Spleen (tissue), 11 donors: ENCODE measurements at regions not wholly inside any gene's neighbourhood (a gene's known extent, or its start where the extent isn't known, plus 50 kb on each side); places are given as distances from the start of the nearest gene placed in this dataset.

ENCODE experiments used
- DNase-seq: peaks from one replicate; pipeline ENCODE4 v3.0.0-alpha.2; 2020
- H3K27ac ChIP-seq, 8 donors: fragments of 200-600 bp; sonication (generic) in 7 of 8; 1 replicate in 4 of 8; 2 replicates in 4 of 8; pipeline versions ENCODE4 v1.5.0 to v1.8.0; 2016 to 2021; ENCODE audit warnings: inconsistent platforms in 4 of 8, mild to moderate bottlenecking in 4 of 8, moderate library complexity in 1 of 8
- H3K27me3 ChIP-seq, 7 donors: fragments of 200-600 bp; sonication (generic) in 6 of 7; replicated peaks in 1 of 7; 1 replicate in 4 of 7; 2 replicates in 3 of 7; pipeline versions ENCODE4 v1.5.0 to v1.8.0; 2016 to 2021; ENCODE audit warnings: inconsistent platforms in 3 of 7, mild to moderate bottlenecking in 1 of 7
- H3K36me3 ChIP-seq, 6 donors: fragments of 200-600 bp; sonication (generic) in 5 of 6; 1 replicate in 4 of 6; 2 replicates in 2 of 6; pipeline versions ENCODE4 v1.5.0 to v1.8.0; 2016 to 2021; ENCODE audit warnings: inconsistent platforms in 2 of 6
- H3K4me1 ChIP-seq, 6 donors: fragments of 200-600 bp; sonication (generic) in 5 of 6; 1 replicate in 3 of 6; 2 replicates in 3 of 6; pipeline versions ENCODE4 v1.5.0 to v1.8.0; 2016 to 2021; ENCODE audit warnings: inconsistent platforms in 3 of 6
- H3K4me3 ChIP-seq, 8 donors: fragments of 200-600 bp; sonication (generic) in 7 of 8; 1 replicate in 4 of 8; 2 replicates in 4 of 8; pipeline versions ENCODE4 v1.5.0 to v1.8.0; 2016 to 2021; ENCODE audit warnings: inconsistent platforms in 4 of 8, mild to moderate bottlenecking in 4 of 8, moderate library complexity in 2 of 8
- H3K9me3 ChIP-seq, 8 donors: fragments of 200-600 bp; sonication (generic) in 7 of 8; 1 replicate in 4 of 8; 2 replicates in 4 of 8; pipeline versions ENCODE4 v1.5.0 to v1.8.0; 2016 to 2021; ENCODE audit warnings: inconsistent platforms in 4 of 8
- POLR2A ChIP-seq, 3 donors: fragments of 450-650 bp; IDR thresholded peaks; one replicate each; pipeline ENCODE4 v1.5.1; 2017; ENCODE audit warnings: antibody characterized with exemption in 3 of 3, mild to moderate bottlenecking in 1 of 3
- POLR2AphosphoS5 ChIP-seq, 3 donors: sonication (generic); formaldehyde crosslinking; IDR thresholded peaks; one replicate each; pipeline ENCODE4 v1.5.1; 2017; ENCODE audit warnings: antibody characterized with exemption in 3 of 3
- WGBS, 5 donors: extraction: QIAGEN DNeasy Blood & Tissue Kit in 3 of 5; methylation state at CpG; one replicate each; pipeline versions ENCODE4 v1.1.5 to v1.1.7; 2013 to 2018; 5-methylcytosine and 5-hydroxymethylcytosine counted together
- intact Hi-C: fragments of 100-400 bp; cut with DNase I; formaldehyde crosslinking; loops from one replicate; pipeline ENCODE4 v1.15.0; 2023; ENCODE audit warnings: low total_unique reads
- TF ChIP-seq, protein P1 (sequence below), 11 experiments: fragments of 200-600 bp in 7 of 11; fragments of 450-650 bp in 4 of 11; sonication (generic) in 4 of 11; IDR thresholded peaks in 8 of 11; conservative IDR thresholded peaks in 3 of 11; 1 replicate in 7 of 11; 2 replicates in 4 of 11; pipeline versions ENCODE4 v1.4.0 to v1.8.0; 2016 to 2021; ENCODE audit warnings: antibody characterized with exemption in 11 of 11, inconsistent platforms in 4 of 11, mild to moderate bottlenecking in 1 of 11
- donor health status: healthy with polysubstance abuse.
- donor health status: DM: no; HTN: no; CAD: no; lungs with moderate emphysema.
- donor health status: DM: no; HTN: no; CAD: no.
- donor health status: Bipolar disorder and iron deficiency.
- donor health status: healthy.
- donor health status: DM: no; HTN: no; CAD: no.
- donor health status: DM: yes; HTN: yes; CAD: no.

DNA sequence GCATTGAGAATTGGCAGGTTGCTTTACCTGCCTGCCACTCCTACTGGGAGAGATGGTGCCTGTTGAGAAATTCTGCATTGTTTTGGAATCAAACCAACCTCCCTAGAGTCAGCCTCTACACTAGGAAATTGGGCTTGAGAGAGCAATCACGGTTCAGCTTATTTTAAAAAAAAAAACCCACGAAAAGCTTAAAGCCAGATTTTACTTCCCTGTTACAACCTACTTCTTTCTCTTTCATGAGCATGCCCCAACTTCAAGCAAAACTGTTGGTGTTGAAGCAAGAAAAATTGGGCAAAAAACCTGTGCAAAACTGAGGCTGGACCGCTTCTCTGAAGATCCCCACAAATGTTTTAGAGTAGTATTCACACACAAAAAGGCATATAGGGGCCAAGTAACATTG lies 134.6 kb upstream of the ZEB2 start:
- H3K9me3 ChIP-seq, result no peaks in the 10 kb centered on the region
- no peak for DNase-seq
- H3K27me3 ChIP-seq, result no peaks in the 10 kb centered on the region
- H3K4me1 ChIP-seq, result peaks cover 0 to 4% (median 0%) of the 10 kb centered on the region in 6 donors
- no peak overlapping the region for H3K4me3 ChIP-seq
- no peak overlapping the region for H3K27ac ChIP-seq
- H3K36me3 ChIP-seq, result no peaks in the 10 kb centered on the region
- TF ChIP-seq POLR2A (IDR thresholded peaks at IDR 0.05), result no peak
- TF ChIP-seq POLR2AphosphoS5 (IDR thresholded peaks at IDR 0.05), result no peak
- TF ChIP-seq, protein P1, sequence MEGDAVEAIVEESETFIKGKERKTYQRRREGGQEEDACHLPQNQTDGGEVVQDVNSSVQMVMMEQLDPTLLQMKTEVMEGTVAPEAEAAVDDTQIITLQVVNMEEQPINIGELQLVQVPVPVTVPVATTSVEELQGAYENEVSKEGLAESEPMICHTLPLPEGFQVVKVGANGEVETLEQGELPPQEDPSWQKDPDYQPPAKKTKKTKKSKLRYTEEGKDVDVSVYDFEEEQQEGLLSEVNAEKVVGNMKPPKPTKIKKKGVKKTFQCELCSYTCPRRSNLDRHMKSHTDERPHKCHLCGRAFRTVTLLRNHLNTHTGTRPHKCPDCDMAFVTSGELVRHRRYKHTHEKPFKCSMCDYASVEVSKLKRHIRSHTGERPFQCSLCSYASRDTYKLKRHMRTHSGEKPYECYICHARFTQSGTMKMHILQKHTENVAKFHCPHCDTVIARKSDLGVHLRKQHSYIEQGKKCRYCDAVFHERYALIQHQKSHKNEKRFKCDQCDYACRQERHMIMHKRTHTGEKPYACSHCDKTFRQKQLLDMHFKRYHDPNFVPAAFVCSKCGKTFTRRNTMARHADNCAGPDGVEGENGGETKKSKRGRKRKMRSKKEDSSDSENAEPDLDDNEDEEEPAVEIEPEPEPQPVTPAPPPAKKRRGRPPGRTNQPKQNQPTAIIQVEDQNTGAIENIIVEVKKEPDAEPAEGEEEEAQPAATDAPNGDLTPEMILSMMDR (IDR thresholded peaks at IDR 0.05 in 8 of 11, conservative IDR thresholded peaks at IDR 0.05 in 3 of 11), result no peak
- intact Hi-C loops, result no loop called here
- WGBS, 5 donors, result 47 to 63% (median 56%) methylated on average over 3 of the region's 3 CpGs

GRCh38 chr2:144650907-144651306 lies 131.0 kb upstream of the ZEB2 start:
- TF ChIP-seq POLR2AphosphoS5 (IDR thresholded peaks at IDR 0.05), result no peak
- no peak for TF ChIP-seq POLR2A (IDR thresholded peaks at IDR 0.05)
- TF ChIP-seq, protein P1 (IDR thresholded peaks at IDR 0.05 in 8 of 11, conservative IDR thresholded peaks at IDR 0.05 in 3 of 11), result no peak
- intact Hi-C loops, result no loop called here
- Histone ChIP-seq H3K9me3 (no peaks in the 10 kb centered on the region), H3K4me1 (no peaks in the 10 kb centered on the region), H3K27ac (no peak overlapping the region), H3K4me3 (no peak overlapping the region), H3K27me3 (no peaks in the 10 kb centered on the region), H3K36me3 (no peaks in the 10 kb centered on the region)
- no peak for DNase-seq
- WGBS, 5 donors, result 87 to 94% (median 89%) methylated on average over 6 of the region's 6 CpGs

DNA sequence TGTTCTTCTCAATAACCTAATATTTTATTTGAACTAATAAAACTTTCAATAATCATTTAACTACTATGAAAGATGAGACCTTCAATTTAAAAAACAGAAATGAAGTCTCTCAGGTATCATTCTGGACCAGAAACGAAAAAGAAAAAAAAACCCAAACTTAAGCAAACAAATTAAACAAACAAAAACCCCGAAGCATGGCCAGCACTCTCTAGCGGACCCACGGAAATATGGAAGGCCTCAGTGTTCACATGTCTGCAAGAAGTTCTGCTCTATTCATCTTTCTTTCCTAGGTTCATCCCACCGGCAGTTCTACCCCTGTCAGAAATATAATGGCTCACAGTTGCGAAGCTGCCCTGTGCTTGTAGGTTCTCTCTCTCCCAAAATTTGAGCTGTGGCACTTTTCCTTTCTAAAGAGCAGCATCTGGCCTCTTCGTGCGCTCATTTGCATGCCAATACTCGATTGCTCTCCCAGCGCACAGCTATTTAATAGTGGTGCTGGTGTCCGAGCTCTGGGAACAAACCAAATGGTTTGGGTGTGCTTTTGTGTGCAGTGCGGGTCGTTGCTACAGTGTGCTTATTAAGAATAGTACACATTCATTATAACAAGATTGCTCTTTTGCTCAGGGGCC lies 129.0 kb upstream of the ZEB2 start:
- intact Hi-C loops, result no loop called here
- Histone ChIP-seq H3K9me3 (no peaks in the 10 kb centered on the region), H3K27me3 (no peaks in the 10 kb centered on the region), H3K4me1 (no peaks in the 10 kb centered on the region), H3K4me3 (no peak overlapping the region), H3K36me3 (no peaks in the 10 kb centered on the region), H3K27ac (no peak overlapping the region)
- DNase-seq, result no peak
- TF ChIP-seq POLR2A (IDR thresholded peaks at IDR 0.05) (no peak), POLR2AphosphoS5 (IDR thresholded peaks at IDR 0.05) (no peak)
- TF ChIP-seq, protein P1 (IDR thresholded peaks at IDR 0.05 in 8 of 11, conservative IDR thresholded peaks at IDR 0.05 in 3 of 11), result no peak
- WGBS, 5 donors, result 92 to 96% (median 94%) methylated on average over 13 of the region's 13 CpGs

GRCh38 chr2:144645083-144645778 lies 125.3 kb upstream of the ZEB2 start:
- Histone ChIP-seq H3K4me1 (peaks cover 0 to 6% (median 2%) of the 10 kb centered on the region in 6 donors), H3K27me3 (no peaks in the 10 kb centered on the region), H3K9me3 (no peaks in the 10 kb centered on the region), H3K36me3 (no peaks in the 10 kb centered on the region), H3K27ac (no peak overlapping the region), H3K4me3 (no peak overlapping the region)
- TF ChIP-seq, protein P1 (IDR thresholded peaks at IDR 0.05 in 8 of 11, conservative IDR thresholded peaks at IDR 0.05 in 3 of 11), result no peak
- TF ChIP-seq POLR2AphosphoS5 (IDR thresholded peaks at IDR 0.05) (no peak), POLR2A (IDR thresholded peaks at IDR 0.05) (no peak)
- 68 to 90% (median 84%) methylated on average over 3 of the region's 3 CpGs for WGBS, 5 donors
- intact Hi-C loops, result no loop called here
- no peak for DNase-seq
